ENCODE measurements at regions not wholly inside any gene's neighbourhood (a gene's known extent, or its start where the extent isn't known, plus 50 kb on each side); places are given as distances from the start of the nearest gene placed in this dataset.

GRCh38 chr5:88404405-88404804, 135.8 kb upstream of the TMEM161B start:
- DNase-seq (ENCODE audit: low read depth in 4 of 4, low spot score in 3 of 4) = no peak

- no peak for DNase-seq (ENCODE audit: low read depth in 4 of 4, low spot score in 3 of 4)
Measured at GRCh38 chr5:88401686-88402085, 133.0 kb upstream of the TMEM161B start.

GRCh38 chr5:88401228-88401627, 132.6 kb upstream of the TMEM161B start:
- no peak for DNase-seq (ENCODE audit: low read depth in 4 of 4, low spot score in 3 of 4)

GRCh38 chr5:88399561-88399960, 130.9 kb upstream of the TMEM161B start:
- DNase-seq (ENCODE audit: low read depth in 4 of 4, low spot score in 3 of 4) = no peak

- DNase-seq (ENCODE audit: low read depth in 4 of 4, low spot score in 3 of 4) = no peak
Measured at GRCh38 chr5:88398316-88398715, 129.7 kb upstream of the TMEM161B start.

- no peak for DNase-seq (ENCODE audit: low read depth in 4 of 4, low spot score in 3 of 4)
Measured at GRCh38 chr5:88396751-88397281, 128.2 kb upstream of the TMEM161B start.

- no peak for DNase-seq (ENCODE audit: low read depth in 4 of 4, low spot score in 3 of 4)
Measured at GRCh38 chr5:88396000-88396535, 127.4 kb upstream of the TMEM161B start.

GRCh38 chr5:88395264-88395663, 126.6 kb upstream of the TMEM161B start:
- DNase-seq (ENCODE audit: low read depth in 4 of 4, low spot score in 3 of 4) = no peak

GRCh38 chr5:88394536-88395175, 126.0 kb upstream of the TMEM161B start:
- DNase-seq (ENCODE audit: low read depth in 4 of 4, low spot score in 3 of 4) = no peak

GRCh38 chr5:88393716-88394535, 125.3 kb upstream of the TMEM161B start:
- DNase-seq (ENCODE audit: low read depth in 4 of 4, low spot score in 3 of 4) = no peak

- DNase-seq (ENCODE audit: low read depth in 4 of 4, low spot score in 3 of 4) = no peak
Measured at GRCh38 chr5:88393042-88393441, 124.4 kb upstream of the TMEM161B start.

GRCh38 chr5:88391991-88392390, 123.3 kb upstream of the TMEM161B start:
- DNase-seq (ENCODE audit: low read depth in 4 of 4, low spot score in 3 of 4) = no peak

- DNase-seq (ENCODE audit: low read depth in 4 of 4, low spot score in 3 of 4) = no peak
Measured at GRCh38 chr5:88391116-88391515, 122.5 kb upstream of the TMEM161B start.

- no peak for DNase-seq (ENCODE audit: low read depth in 4 of 4, low spot score in 3 of 4)
Measured at GRCh38 chr5:88390481-88390880, 121.8 kb upstream of the TMEM161B start.

GRCh38 chr5:88390096-88390441, 121.4 kb upstream of the TMEM161B start:
- no peak for DNase-seq (ENCODE audit: low read depth in 4 of 4, low spot score in 3 of 4)

GRCh38 chr5:88389338-88390095, 120.9 kb upstream of the TMEM161B start:
- DNase-seq (ENCODE audit: low read depth in 4 of 4, low spot score in 3 of 4) = no peak

- DNase-seq (ENCODE audit: low read depth in 4 of 4, low spot score in 3 of 4) = no peak
Measured at GRCh38 chr5:88388476-88389337, 120.1 kb upstream of the TMEM161B start.

GRCh38 chr5:88384886-88385285, 116.2 kb upstream of the TMEM161B start:
- no peak for DNase-seq (ENCODE audit: low read depth in 4 of 4, low spot score in 3 of 4)

GRCh38 chr5:88380332-88380731, 111.7 kb upstream of the TMEM161B start:
- no peak for DNase-seq (ENCODE audit: low read depth in 4 of 4, low spot score in 3 of 4)
